DOHH2 (cell line): ENCODE measurements at regions not wholly inside any gene's neighbourhood (a gene's known extent, or its start where the extent isn't known, plus 50 kb on each side); places are given as distances from the start of the nearest gene placed in this dataset.

Source experiments
- CTCF ChIP-seq: fragments of 200-600 bp; sonication (generic); IDR thresholded peaks from one replicate; pipeline ENCODE4 v1.5.1; 2014; ENCODE audit warnings: antibody characterized with exemption, mild to moderate bottlenecking, low read depth, low read length; ENCODE audit not compliant: poor library complexity, severe bottlenecking
- EZH2phosphoT487 ChIP-seq: fragments of 200-600 bp; sonication (generic); IDR thresholded peaks from 2 replicates; pipeline ENCODE4 v1.6.1; 2017; ENCODE audit warnings: borderline replicate concordance, mild to moderate bottlenecking, antibody characterized with exemption, low read length, moderate library complexity, mixed read lengths

- TF ChIP-seq CTCF (peak; percentile 52), EZH2phosphoT487 (no peak)
Observed at GRCh38 chr2:167550448-167550847, 662.2 kb downstream of the XIRP2 start.
